ENCODE measurements at regions not wholly inside any gene's neighbourhood (a gene's known extent, or its start where the extent isn't known, plus 50 kb on each side); places are given as distances from the start of the nearest gene placed in this dataset.
"Not testable (repeated sequence)": the region's sequence is repeated elsewhere in the genome, so short reads cannot be mapped to it uniquely, and the experiment has no call there.

DNA sequence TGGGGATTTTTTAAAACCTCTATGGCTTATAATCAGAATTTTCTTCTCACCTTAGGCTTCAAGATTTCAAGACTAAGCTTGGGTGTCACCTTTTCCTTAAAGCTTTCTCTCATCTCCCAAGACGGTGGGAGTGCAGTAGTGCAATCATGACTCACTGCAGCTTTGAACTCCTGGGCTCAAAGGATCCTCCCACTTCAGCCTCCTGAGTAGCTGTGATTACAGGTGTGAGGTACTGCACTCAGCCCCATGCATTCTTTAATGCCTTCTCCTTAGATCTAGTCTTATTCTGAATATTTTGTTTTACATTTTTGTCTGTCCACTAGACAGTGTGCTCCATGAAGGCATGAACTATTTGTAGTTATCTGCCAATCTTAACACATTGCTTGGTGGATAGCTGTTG lies 55.7 kb upstream of the FAT3 start:
- no peak for DNase-seq

DNA sequence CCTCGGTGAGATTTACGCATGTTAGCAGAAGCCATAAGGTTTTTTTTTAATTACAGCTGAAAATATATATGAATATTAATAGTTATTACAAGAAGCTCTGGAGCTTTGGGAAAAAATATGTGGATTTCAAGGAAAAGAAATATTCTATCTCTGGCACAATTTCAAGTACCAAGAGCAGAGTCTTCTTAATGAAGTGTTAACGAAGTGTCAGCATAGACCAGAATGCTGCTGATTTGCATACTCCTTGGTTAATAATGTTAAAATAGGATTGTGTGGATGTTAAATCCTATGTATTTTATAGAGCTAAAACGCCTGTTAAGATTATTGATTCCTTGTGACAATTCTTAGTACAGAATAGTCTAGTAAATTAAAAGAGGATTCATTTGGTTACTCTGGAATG lies 57.0 kb upstream of the FAT3 start:
- no peak for DNase-seq

DNA sequence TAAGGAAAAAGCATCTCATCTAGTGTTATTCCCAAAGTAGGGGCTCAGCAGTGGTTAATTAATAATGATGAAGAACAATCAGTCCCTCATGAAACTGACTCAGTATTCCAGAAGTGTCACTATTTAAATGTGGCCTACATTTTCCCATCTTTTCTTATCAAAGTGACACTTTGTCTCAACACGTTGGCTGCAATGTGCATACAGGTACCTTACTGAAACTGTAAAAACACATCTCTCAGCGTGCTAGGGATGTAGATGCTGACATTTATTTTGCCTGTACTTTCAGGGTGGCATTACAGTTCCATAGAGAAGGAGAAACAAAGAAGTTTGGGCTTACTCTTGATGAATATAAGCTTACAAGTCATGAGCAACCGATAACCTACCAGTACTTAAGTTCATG lies 58.3 kb upstream of the FAT3 start:
- no peak for DNase-seq

DNA sequence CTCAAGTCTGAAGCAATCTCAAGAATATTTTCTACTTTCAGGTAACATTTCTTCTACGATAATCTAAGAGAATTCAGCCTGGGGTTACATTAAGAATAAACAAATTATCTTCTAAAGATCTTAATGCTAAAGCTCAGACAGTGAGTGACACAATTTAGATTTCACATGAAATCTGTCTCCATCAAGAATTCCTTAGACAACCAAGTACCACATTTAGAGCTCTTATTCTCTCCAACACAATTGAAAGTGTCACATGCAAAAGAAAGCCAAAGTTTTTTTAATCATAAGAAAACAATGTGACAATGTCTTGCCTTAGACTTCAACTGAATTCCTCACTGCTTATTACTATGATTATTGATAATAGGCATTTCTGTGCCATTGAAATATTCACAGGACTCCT lies 60.7 kb upstream of the FAT3 start:
- no peak for DNase-seq

DNA sequence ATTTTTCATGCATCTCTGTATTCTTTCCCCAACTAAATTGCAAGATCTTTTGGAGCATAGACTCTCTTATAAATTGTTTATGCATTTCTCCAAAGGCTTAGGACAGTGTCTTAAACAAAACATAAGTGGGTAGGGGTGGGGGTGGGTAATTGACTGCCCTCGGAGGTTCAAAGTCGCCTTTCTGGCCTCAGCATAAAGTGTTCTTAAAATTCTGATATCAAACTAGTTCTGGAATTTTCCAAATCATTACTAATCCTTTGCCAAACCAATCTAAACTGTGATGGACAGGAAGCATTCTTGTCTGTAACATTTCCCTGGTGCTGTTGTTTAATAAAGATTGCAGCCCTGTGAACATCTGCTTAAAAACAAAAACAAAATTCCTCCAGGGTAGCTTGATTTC lies 61.8 kb upstream of the FAT3 start:
- no peak for DNase-seq

DNA sequence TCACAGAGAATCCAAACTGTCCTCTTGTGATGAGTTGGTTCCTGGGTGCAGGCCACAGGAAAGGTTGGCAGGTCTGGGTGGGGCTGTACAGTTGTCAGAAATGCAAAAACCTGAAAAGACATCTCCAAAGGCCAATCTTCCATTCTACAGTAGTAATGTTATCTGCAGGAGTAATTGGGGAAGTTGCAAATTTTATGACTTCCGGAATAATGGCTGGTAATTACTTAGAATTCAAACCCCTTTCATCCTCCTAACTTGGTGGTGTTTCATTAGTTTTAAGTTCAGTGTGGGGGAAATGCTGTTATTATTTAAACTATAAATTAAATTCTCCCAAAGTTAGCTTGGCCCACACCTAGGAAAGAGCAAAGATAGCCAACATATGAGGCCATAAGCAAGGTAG lies 64.7 kb upstream of the FAT3 start:
- DNase-seq = no peak

DNA sequence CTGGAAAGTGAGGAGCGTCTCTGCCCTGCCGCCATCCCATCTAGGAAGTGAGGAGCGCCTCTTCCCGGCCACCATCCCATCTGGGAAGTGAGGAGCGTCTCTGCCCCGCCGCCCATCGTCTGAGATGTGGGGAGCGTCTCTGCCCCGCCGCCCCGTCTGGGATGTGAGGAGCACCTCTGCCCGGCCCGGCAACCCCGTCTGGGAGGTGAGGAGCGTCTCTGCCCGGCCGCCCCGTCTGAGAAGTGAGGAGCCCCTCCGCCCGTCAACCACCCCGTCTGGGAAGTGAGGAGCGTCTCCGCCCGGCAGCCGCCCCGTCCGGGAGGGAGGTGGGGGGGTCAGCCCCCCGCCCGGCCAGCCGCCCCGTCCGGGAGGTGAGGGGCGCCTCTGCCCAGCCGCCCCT lies 67.2 kb upstream of the FAT3 start:
- DNase-seq = not testable (repeated sequence)

DNA sequence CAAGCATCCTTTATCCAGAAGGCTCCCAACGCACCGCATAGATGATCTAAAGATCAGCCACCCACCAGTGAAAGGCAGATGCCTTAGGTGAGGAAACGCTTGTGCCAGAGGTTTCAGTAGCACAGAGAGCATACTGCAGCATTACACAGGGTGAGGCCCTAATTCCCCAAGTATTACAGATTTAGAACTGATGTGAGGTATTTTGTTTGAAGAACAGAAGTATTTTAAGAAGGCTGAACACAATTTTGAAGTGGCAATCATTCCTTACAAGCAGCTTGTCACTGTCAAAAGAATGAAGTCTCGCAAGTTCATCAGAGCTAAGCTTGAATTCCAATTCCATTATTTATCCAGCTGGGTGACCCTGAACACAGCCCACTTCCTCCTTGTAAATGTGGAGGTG lies 70.0 kb upstream of the FAT3 start:
- no peak for DNase-seq

DNA sequence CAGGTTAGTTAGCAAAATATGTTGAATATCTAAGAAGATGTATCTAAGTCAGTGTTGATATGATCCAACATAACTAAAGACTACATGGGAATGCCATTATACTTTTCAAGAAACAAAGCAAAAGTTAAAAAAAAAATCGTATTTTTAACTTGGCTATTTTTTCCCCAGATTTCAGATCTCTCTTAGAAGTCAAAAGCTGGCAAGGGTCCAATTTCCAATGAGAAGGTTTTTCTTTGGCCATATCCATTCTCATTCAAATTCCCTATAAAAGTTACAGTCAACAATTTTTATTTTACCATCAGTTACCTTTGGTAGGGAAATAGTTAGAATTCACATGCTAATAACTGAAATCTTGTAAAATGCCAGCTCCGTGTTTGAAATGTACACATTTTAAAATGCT lies 70.5 kb upstream of the FAT3 start:
- no peak for DNase-seq

DNA sequence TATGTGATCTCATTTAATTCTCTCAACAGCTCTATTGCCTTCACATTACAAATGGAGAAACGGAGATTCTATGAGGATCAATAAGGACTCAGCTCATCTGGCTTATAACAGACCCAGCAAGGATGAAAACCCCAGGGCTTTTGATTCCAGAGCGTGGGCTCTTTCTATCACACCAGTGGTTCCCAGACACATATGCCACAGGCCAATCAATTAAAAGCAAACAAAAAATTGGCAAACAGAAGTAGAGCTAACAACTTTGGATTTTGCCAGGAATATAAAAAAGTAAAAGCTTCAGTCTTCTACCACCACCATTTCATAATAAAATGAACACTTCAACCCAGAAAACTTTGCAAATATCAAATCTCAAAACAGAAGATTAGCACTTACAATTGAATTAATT lies 71.1 kb upstream of the FAT3 start:
- no peak for DNase-seq

DNA sequence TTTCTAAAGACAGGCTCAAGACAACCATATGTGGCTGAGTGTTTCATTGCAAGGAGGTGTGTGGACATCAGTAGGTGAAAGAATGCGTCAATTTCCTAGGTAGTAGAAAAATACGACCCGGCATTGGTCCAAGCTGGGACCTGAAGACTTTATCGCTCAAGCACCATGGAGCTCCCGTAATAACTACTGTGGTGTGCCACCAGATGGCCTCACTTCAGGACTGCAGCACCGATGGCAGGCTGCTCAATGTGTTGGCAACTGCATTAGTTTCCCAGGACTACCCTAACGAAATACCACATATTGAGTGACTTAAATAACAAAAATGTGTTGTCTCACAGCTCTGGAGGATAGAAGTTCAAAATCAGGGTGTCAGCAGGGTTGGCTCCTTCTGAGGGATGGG lies 72.4 kb upstream of the FAT3 start:
- no peak for DNase-seq

DNA sequence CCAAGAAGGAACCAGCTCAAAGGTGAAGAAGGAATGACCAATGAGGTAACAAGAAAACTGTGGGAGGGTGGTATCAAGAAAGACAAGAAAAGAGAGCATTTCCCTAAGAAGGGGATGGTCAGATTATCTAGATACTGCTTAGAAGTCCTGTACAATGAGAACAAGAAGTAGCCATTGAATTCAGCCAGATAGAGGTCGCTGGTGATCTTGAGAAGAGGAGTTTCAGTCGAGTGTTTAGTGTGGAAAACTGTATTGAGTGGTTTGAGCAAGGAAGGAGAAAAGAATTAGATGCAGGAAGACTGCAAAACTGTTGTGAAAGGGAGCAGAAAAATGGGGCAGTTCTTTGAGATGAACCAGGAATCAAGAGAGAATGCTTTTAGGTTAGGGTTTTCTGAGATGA lies 74.6 kb upstream of the FAT3 start:
- DNase-seq = no peak

DNA sequence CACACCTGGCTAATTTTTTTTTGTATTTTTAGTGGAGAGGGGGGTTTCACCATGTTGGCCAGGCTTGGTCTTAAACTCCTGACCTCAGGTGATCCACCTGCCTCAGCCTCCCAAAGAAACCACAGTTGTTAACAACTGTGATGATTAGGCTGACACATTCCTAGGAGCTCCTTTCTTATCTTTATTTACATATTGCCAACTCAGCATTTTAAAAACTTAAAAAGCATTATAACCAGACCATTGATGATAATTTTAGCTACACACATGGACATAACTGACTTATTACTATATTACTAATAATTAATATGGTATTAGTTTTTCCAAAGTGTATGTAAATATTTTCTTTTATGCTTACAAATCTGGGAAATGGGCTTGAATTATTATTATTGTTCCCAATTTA lies 82.9 kb upstream of the FAT3 start:
- DNase-seq = no peak

DNA sequence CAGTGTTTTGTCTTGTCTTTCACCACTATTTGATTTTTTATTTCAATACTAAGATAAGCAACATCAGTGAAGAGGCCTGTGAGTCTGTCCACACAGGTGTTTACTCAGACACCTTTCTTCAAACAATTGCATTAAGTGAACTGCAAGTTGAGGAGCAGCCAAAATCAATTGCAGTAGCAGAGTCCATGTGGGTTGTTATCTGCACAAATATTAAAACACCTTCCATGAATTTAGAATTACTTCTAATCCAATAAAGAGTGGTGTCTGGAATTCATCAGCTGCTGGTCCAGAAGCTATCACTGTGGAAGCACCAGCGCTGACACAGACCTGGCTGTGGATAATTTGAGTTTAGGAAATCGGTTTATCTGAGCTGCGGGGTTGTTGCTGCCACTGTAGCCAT lies 83.5 kb upstream of the FAT3 start:
- no peak for DNase-seq

DNA sequence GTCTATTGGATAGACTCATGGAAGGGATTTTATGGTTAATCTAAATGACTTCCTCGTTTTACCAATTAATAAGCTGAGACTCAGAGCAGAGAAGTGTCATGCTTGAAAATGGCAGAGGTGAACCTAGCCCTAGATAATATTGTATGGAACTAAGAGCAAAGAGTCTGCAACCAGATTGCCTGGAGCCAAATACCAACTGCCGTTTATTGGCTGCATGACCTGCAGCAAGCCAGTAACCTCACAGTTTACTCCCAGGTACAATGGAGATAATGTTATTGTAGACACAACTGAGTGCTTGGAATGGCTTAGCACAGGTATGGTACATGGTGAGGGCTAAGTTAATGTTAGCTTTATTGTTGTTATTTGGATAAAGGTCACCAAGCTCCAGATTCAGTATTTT lies 84.6 kb upstream of the FAT3 start:
- no peak for DNase-seq

DNA sequence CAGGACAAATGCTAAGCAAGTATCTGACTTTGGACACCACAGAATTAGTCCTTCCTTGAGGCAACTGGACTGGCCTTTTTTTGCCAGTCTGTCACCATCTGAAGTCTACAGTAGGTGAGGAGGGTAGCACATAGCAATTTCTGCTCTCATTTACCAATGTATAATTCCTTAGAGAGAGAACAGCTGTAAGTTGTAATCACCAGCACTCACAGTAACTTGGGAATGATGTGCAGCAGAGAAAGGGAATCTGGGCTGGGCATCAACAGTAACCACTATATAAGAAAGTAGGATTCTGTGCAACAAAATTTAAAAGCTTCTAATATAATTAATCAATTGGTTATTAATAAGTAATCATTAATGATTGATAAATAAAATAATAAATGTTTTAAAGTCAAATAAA lies 86.3 kb upstream of the FAT3 start:
- no peak for DNase-seq

DNA sequence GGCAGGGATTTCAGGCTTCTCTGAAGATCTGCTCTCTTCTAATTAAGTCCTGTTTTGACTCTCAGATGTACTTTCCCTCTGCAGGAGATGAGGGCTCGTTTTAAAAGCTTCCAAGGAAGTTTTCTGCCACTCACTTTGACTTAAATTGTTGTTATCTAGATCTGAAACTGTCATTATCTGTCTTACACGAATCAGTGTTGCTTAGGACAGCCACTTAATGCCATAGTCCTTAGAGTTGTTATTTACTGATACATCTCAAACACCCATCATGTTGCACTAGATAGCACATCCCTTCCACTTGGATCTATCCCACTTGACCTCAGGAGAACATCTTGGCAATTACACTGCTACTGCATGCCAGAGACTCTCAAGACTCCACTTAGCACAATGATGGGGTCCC lies 86.9 kb upstream of the FAT3 start:
- DNase-seq = no peak

DNA sequence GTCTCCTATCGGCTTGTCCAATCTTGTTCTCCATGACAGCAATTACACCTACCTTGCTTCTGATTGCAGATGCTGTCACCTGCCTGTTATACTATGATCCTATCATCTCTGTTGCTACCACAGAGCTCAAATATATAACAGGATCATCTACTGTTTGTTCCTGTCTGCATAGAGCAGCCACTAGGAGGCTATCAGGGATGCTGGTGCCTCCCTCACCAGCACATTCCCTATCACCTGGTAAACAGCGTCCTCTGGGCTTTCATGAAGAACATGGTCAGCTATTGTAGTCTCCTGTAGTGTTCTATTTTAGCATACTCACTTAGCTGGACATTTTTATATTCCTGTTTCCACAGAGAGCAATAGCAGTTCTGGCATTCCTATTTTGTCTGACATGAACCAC lies 87.8 kb upstream of the FAT3 start:
- no peak for DNase-seq

DNA sequence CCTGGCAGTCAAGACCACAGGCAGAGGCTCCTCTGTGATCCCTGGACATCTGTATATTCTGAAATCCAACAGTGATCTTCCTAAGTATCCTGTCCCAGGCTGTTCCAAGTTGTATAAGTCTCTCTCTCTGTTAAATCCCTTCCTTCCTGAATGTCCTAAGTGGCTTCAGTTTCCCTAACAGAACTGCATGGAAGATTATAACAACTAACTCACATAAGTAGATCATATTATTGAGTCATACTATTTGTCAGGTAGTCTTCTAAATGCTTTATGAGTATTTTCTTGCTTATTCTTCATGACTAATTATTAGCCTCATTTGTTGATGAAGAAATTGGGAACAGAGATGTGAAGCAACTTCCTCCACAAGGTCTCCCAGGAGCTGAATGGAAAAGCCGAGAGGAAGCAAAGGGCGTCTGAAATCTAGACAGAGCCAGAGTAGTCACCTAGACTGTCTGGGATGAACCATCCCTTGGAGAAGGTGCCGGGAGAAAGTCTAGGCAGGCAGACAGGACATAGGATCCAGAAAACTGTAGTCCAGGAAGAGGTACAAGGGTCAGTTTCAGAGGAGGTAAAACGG lies 93.2 kb upstream of the FAT3 start:
- DNase-seq = peak; percentile 91

DNA sequence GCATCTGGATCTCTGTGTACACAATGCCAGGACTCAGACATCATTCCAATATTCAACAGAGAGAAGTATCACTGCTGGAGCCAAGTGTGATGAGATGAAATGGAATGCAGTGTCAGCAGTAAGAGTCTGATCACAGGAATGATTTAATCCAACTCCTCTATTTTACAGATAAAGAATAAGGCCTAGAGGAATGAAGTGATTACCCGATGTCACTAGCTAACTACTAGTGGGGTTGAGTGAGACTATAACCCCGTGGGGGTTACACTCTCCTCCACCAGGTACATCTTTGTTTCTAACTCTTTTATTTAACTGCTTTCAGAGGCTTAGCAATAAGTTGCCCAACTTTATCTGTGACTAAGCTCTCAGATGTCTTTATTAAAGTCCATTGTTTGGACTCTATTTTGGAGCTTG lies 94.2 kb upstream of the FAT3 start:
- DNase-seq = peak; percentile 81

DNA sequence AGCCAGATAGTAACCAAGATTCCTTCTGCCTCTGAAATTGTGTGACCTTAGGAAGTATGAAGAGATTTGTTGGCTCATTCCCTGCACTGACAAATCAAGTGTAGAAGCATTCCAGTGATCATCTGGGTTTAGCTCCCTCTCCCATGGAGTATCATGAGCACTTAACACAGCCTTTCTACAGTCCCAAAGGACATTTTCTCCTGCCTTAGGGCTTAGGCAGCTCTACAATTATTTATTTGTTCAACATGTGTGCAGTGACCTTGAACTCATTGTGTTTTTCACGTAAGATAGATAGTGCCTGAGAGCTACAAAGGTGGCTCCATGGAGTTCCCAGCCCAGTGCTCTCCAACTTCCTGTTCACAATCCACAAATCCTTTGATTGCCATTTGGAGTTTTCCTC lies 94.8 kb upstream of the FAT3 start:
- DNase-seq = peak; percentile 29

DNA sequence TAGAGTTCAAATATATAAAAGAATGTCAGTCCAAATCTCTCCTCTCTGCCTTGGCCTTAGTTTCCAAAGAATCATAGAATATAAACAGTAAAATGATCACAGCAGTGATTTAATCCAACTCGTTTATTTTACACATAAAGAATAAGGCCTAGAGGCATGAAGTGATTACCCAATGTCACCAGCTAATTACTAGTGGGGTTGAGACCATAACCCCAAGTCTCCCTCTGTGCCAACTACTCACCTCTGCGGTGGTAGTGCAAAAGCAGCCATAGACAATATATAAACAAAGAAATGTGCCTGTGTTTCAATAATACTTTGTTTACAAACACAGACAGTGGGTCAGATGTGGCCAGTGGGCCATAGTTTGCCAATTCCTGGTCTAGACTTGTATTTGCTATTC lies 96.6 kb upstream of the FAT3 start:
- no peak for DNase-seq

DNA sequence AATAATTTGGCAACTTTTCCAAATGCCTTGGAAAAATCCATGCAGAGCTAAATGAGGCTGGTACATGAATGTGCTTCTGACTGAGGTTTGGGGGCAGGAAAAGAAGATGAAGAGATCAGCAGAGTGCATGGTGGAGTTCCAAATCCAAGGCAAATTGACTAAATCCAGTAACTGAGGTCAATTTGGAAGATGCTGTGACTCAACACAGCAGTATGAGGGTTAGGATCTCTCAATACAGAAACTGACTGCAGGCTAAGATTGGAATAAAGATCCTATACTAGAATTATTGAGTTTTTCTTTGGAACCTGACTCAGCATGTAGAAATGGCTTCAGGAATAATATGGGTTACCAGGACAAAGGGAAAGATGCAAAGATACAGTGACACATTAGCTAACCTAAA lies 99.3 kb upstream of the FAT3 start:
- peak; percentile 44 for DNase-seq

DNA sequence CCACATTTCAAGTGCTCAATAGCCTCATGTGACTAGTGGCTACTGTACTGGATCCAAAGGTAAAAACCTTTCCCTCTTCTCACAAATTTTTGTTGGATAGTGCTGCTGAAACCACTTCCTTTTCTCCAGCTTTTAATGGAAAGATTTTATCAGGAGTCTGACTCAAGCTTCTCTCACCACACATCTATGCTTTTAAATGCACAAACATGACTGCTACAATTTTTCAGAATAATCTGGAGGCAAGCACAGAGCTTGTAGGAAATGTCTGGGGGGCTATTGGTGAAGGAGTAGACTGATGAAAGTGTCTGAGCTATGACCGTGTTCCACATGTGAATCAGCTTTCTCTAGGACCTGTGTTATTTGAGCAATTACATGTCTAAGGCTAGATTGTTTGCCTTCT lies 101.1 kb upstream of the FAT3 start:
- DNase-seq = peak; percentile 82

DNA sequence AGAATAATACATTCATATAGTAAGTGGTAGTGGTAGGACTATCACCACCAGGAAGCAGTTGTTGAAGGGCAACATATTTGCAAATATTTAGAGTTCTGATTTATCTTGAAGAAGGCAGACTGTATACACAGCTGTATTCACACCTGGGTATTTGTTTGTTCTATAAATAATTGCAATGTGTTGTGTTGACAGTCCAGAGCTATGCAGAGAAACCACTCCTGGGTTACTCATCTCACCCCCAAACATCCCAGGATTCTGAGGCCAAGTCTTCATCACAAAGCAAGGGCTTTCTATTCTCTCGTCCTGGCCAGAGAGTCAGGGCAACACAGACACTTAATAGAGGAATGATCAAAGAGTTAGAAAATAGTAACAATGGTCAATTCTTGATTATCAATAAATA lies 102.1 kb upstream of the FAT3 start:
- peak; percentile 21 for DNase-seq

DNA sequence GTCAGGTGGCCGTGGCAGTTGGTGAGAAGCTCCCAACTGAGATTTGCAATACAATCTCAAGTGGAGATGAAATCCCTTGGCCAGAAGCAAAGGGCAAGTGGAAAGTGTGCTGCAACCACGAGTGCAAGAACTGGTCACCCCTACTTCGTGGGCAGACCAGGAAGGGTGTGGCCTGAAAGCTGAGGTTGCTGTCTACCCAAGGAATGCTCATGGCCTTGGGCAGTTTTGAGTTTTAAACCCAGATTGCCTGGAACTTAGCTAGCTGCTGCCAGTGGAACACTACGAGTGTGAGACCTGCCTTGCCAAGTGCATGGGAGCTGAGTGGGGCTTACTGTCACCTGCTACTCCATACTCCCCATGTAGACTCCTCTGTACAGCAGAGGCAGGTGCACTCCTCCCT lies 113.3 kb upstream of the FAT3 start:
- no peak for DNase-seq

Data from fibroblast of skin of abdomen (primary cell).